ENCODE measurements at regions not wholly inside any gene's neighbourhood (a gene's known extent, or its start where the extent isn't known, plus 50 kb on each side); places are given as distances from the start of the nearest gene placed in this dataset.
A peak's percentile ranks its signal among the peaks of the same experiment; 100 is the strongest.

GRCh38 chr20:22862671-22863230, 172.4 kb upstream of the SSTR4 start:
- TF ChIP-seq, protein P1, sequence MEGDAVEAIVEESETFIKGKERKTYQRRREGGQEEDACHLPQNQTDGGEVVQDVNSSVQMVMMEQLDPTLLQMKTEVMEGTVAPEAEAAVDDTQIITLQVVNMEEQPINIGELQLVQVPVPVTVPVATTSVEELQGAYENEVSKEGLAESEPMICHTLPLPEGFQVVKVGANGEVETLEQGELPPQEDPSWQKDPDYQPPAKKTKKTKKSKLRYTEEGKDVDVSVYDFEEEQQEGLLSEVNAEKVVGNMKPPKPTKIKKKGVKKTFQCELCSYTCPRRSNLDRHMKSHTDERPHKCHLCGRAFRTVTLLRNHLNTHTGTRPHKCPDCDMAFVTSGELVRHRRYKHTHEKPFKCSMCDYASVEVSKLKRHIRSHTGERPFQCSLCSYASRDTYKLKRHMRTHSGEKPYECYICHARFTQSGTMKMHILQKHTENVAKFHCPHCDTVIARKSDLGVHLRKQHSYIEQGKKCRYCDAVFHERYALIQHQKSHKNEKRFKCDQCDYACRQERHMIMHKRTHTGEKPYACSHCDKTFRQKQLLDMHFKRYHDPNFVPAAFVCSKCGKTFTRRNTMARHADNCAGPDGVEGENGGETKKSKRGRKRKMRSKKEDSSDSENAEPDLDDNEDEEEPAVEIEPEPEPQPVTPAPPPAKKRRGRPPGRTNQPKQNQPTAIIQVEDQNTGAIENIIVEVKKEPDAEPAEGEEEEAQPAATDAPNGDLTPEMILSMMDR (conservative IDR thresholded peaks at IDR 0.05 in 1 of 2, IDR thresholded peaks at IDR 0.05 in 1 of 2; ENCODE audit: low read depth in 1 of 2, low read length in 2 of 2) = peak in 1 of 2 donors; percentile 6
- no peak for TF ChIP-seq EZH2 (IDR thresholded peaks at IDR 0.05; ENCODE audit: low read length, missing control alignments)
